ENCODE measurements at regions not wholly inside any gene's neighbourhood (a gene's known extent, or its start where the extent isn't known, plus 50 kb on each side); places are given as distances from the start of the nearest gene placed in this dataset.
"Not testable (repeated sequence)": the region's sequence is repeated elsewhere in the genome, so short reads cannot be mapped to it uniquely, and the experiment has no call there.

- no peaks in the 10 kb centered on the region for H3K36me3 ChIP-seq
- H3K4me3 ChIP-seq: no peak overlapping the region
- no peak overlapping the region for H3K27ac ChIP-seq
- TF ChIP-seq CTCF (IDR thresholded peaks at IDR 0.05): no peak
- H3K4me1 ChIP-seq: peaks cover 0 to 10% (median 0%) of the 10 kb centered on the region in 4 donors
- no peaks in the 10 kb centered on the region for H3K9me3 ChIP-seq
- no peaks in the 10 kb centered on the region for H3K27me3 ChIP-seq
- intact Hi-C loops (cut with DNase I; ENCODE audit: low total_unique reads): no loop called here
- no peak for DNase-seq
These were observed 61.0 kb upstream of the ST3GAL6 start for GRCh38 chr3:98702166-98702565.

- Histone ChIP-seq H3K4me3 (no peak overlapping the region), H3K4me1 (peaks cover 0 to 10% (median 0%) of the 10 kb centered on the region in 4 donors), H3K9me3 (no peaks in the 10 kb centered on the region), H3K27me3 (no peaks in the 10 kb centered on the region), H3K36me3 (no peaks in the 10 kb centered on the region), H3K27ac (no peak overlapping the region)
- DNase-seq: no peak
- intact Hi-C loops (cut with DNase I; ENCODE audit: low total_unique reads): no loop called here
- TF ChIP-seq CTCF (IDR thresholded peaks at IDR 0.05): no peak
These were observed 57.9 kb upstream of the ST3GAL6 start for GRCh38 chr3:98705212-98705611.

GRCh38 chr3:98705694-98706093 is 57.4 kb upstream of the ST3GAL6 start:
- Histone ChIP-seq H3K27me3 (no peaks in the 10 kb centered on the region), H3K4me3 (no peak overlapping the region), H3K27ac (no peak overlapping the region), H3K9me3 (no peaks in the 10 kb centered on the region), H3K36me3 (no peaks in the 10 kb centered on the region), H3K4me1 (peaks cover 0 to 10% (median 0%) of the 10 kb centered on the region in 4 donors)
- TF ChIP-seq CTCF (IDR thresholded peaks at IDR 0.05): peak in 1 of 2 experiments; percentile 9
- intact Hi-C loops (cut with DNase I; ENCODE audit: low total_unique reads): no loop called here
- no peak for DNase-seq

GRCh38 chr3:98708681-98709080 is 54.5 kb upstream of the ST3GAL6 start:
- H3K27ac ChIP-seq; H3K9me3 ChIP-seq; H3K36me3 ChIP-seq; H3K27me3 ChIP-seq; DNase-seq; intact Hi-C loops (cut with DNase I; ENCODE audit: low total_unique reads); H3K4me1 ChIP-seq; H3K4me3 ChIP-seq: not testable (repeated sequence)

GRCh38 chr3:98709441-98709840 is 53.7 kb upstream of the ST3GAL6 start:
- Histone ChIP-seq H3K27me3 (no peaks in the 10 kb centered on the region), H3K4me1 (peaks cover 0 to 10% (median 0%) of the 10 kb centered on the region in 4 donors), H3K4me3 (no peak overlapping the region), H3K9me3 (no peaks in the 10 kb centered on the region), H3K36me3 (no peaks in the 10 kb centered on the region), H3K27ac (no peak overlapping the region)
- TF ChIP-seq CTCF (IDR thresholded peaks at IDR 0.05): no peak
- intact Hi-C loops (cut with DNase I; ENCODE audit: low total_unique reads): no loop called here
- DNase-seq: no peak

GRCh38 chr3:98710067-98710659 is 53.0 kb upstream of the ST3GAL6 start:
- intact Hi-C loops (cut with DNase I; ENCODE audit: low total_unique reads): no loop called here
- no peak for TF ChIP-seq CTCF (IDR thresholded peaks at IDR 0.05)
- DNase-seq: no peak
- Histone ChIP-seq H3K4me1 (peaks cover 0 to 7% (median 0%) of the 10 kb centered on the region in 4 donors), H3K27me3 (no peaks in the 10 kb centered on the region), H3K27ac (no peak overlapping the region), H3K4me3 (no peak overlapping the region), H3K9me3 (no peaks in the 10 kb centered on the region), H3K36me3 (no peaks in the 10 kb centered on the region)
